SK-N-SH (cell line): ENCODE measurements at regions not wholly inside any gene's neighbourhood (a gene's known extent, or its start where the extent isn't known, plus 50 kb on each side); places are given as distances from the start of the nearest gene placed in this dataset.

ENCODE experiments used
- CTCF ChIA-PET: fragments of 300-600, 350-600 bp; formaldehyde crosslinking; extraction: SDS; loops from one replicate; lab custom pipeline; 2021; lab: Yijun Ruan, JAX
- POLR2A ChIA-PET: fragments of 350-600 bp; sonication (Branson Sonifier 250); formaldehyde crosslinking; extraction: SDS; loops from one replicate; lab custom pipeline; 2020; ENCODE audit warnings: antibody characterized with exemption, inconsistent platforms; lab: Yijun Ruan, JAX
- DNase-seq: peaks from one replicate; pipeline ENCODE4 v3.0.0; 2012
- H2AFZ ChIP-seq: fragments of 200-600 bp; sonication (generic); 2 replicates; pipeline ENCODE4 v1.8.1; 2016; ENCODE audit warnings: antibody characterized with exemption, mild to moderate bottlenecking, low read depth
- H3F3A ChIP-seq: fragments of 200-600 bp; sonication (generic); replicated peaks from 2 replicates; pipeline ENCODE3; 2016; ENCODE audit warnings: antibody characterized with exemption, mild to moderate bottlenecking; ENCODE audit not compliant: insufficient read depth
- H3K27ac ChIP-seq, 2 experiments: fragments of 200-500 bp in 1 of 2; fragments of 200-600 bp in 1 of 2; sonication (Bioruptor generic) in 1 of 2; sonication (generic), shearing (Covaris generic) in 1 of 2; 2 replicates each; pipeline versions ENCODE4 v1.5.1 to v1.6.1; 2014 to 2016; ENCODE audit warnings: low read depth in 2 of 2, inconsistent platforms in 1 of 2, low read length in 1 of 2, mild to moderate bottlenecking in 1 of 2, mixed read lengths in 1 of 2
- H3K27me3 ChIP-seq: fragments of 200-600 bp; sonication (generic), shearing (Covaris generic); 2 replicates; pipeline ENCODE4 v1.6.1; 2016; ENCODE audit warnings: mixed run types; ENCODE audit not compliant: insufficient read depth
- H3K36me3 ChIP-seq, 2 experiments: fragments of 200-500 bp in 1 of 2; fragments of 200-600 bp in 1 of 2; sonication (Bioruptor generic) in 1 of 2; sonication (generic) in 1 of 2; replicated peaks in 1 of 2; 2 replicates each; pipeline versions ENCODE3 to v1.5.1; 2014 to 2016; ENCODE audit warnings: low read length in 1 of 2, mild to moderate bottlenecking in 1 of 2; ENCODE audit not compliant: insufficient read depth in 2 of 2, control insufficient read depth in 1 of 2
- H3K4me1 ChIP-seq, 2 experiments: fragments of 200-500 bp in 1 of 2; fragments of 200-600 bp in 1 of 2; sonication (Bioruptor generic) in 1 of 2; sonication (generic), shearing (Covaris generic) in 1 of 2; 2 replicates each; pipeline versions ENCODE4 v1.5.1 to v1.6.1; 2014 to 2016; ENCODE audit warnings: low read depth in 1 of 2, low read length in 1 of 2, mixed run types in 1 of 2; ENCODE audit not compliant: insufficient read depth in 2 of 2, control insufficient read depth in 1 of 2
- H3K4me2 ChIP-seq: fragments of 200-600 bp; sonication (generic), shearing (Covaris generic); 2 replicates; pipeline ENCODE4 v1.6.1; 2017; ENCODE audit warnings: mixed run types
- H3K4me3 ChIP-seq, 2 experiments: fragments of 200-500 bp in 1 of 2; fragments of 200-600 bp in 1 of 2; sonication (Bioruptor generic) in 1 of 2; sonication (generic), shearing (Covaris generic) in 1 of 2; 2 replicates each; pipeline versions ENCODE4 v1.5.1 to v1.8.1; 2014 to 2016; ENCODE audit warnings: low read depth in 2 of 2, inconsistent platforms in 1 of 2, low read length in 1 of 2, mild to moderate bottlenecking in 1 of 2, mixed read lengths in 1 of 2, moderate library complexity in 1 of 2
- H3K79me2 ChIP-seq: fragments of 200-600 bp; sonication (generic); 2 replicates; pipeline ENCODE4 v1.8.1; 2017; ENCODE audit warnings: mild to moderate bottlenecking; ENCODE audit not compliant: insufficient read depth
- H3K9ac ChIP-seq: fragments of 200-600 bp; sonication (generic); 2 replicates; pipeline ENCODE4 v1.6.1; 2017; ENCODE audit warnings: mixed run types
- H3K9me2 ChIP-seq: fragments of 200-600 bp; sonication (generic); 2 replicates; pipeline ENCODE4 v1.6.1; 2017; ENCODE audit warnings: mixed run types
- H3K9me3 ChIP-seq: fragments of 200-600 bp; sonication (generic); 2 replicates; pipeline ENCODE4 v1.6.1; 2017; ENCODE audit warnings: mixed run types, mild to moderate bottlenecking, moderate library complexity
- H4K20me1 ChIP-seq: fragments of 200-600 bp; sonication (generic); 2 replicates; pipeline ENCODE4 v1.6.1; 2017; ENCODE audit warnings: mild to moderate bottlenecking, mixed run types; ENCODE audit not compliant: insufficient read depth
- ELF1 ChIP-seq: IDR thresholded peaks from 2 replicates; pipeline ENCODE4 v1.4.0; 2012
- EP300 ChIP-seq, 2 experiments: IDR thresholded peaks; 2 replicates each; pipeline versions ENCODE4 v1.4.0 to v1.6.1; 2012; ENCODE audit warnings: borderline replicate concordance in 1 of 2, low read depth in 1 of 2, low read length in 1 of 2
- FOSL2 ChIP-seq: IDR thresholded peaks from 2 replicates; pipeline ENCODE4 v1.4.0; 2012; ENCODE audit warnings: low read depth, mild to moderate bottlenecking, moderate library complexity, borderline replicate concordance
- FOXM1 ChIP-seq: IDR thresholded peaks from 2 replicates; pipeline ENCODE4 v1.4.0; 2012; ENCODE audit warnings: low read depth, mild to moderate bottlenecking
- IRF3 ChIP-seq: fragments of 150-350 bp; IDR thresholded peaks from 2 replicates; pipeline ENCODE4 v1.6.1; 2016; ENCODE audit warnings: mild to moderate bottlenecking, low read depth, low read length
- JUND ChIP-seq: IDR thresholded peaks from 2 replicates; pipeline ENCODE4 v1.4.0; 2012
- MAX ChIP-seq: IDR thresholded peaks from 2 replicates; pipeline ENCODE4 v1.4.0; 2012; ENCODE audit warnings: low read depth
- MXI1 ChIP-seq: IDR thresholded peaks from 2 replicates; pipeline ENCODE4 v1.6.1; 2012; ENCODE audit warnings: mild to moderate bottlenecking, low read depth, low read length, improper control_type of control experiment
- NRF1 ChIP-seq: IDR thresholded peaks from 2 replicates; pipeline ENCODE4 v1.6.1; 2012; ENCODE audit warnings: low read depth, mild to moderate bottlenecking, low read length
- PBX3 ChIP-seq: IDR thresholded peaks from 2 replicates; pipeline ENCODE4; 2012
- POLR2AphosphoS5 ChIP-seq: IDR thresholded peaks from 2 replicates; pipeline ENCODE4 v1.6.1; 2012; ENCODE audit warnings: low read depth, low read length
- RAD21 ChIP-seq: IDR thresholded peaks from 2 replicates; pipeline ENCODE4 v1.6.1; 2012; ENCODE audit warnings: mild to moderate bottlenecking, low read length
- RFX5 ChIP-seq: IDR thresholded peaks from 2 replicates; pipeline ENCODE4 v1.6.1; 2012; ENCODE audit warnings: mild to moderate bottlenecking, improper control_type of control experiment, low read length
- SMC3 ChIP-seq: IDR thresholded peaks from 2 replicates; pipeline ENCODE4 v1.6.1; 2012; ENCODE audit warnings: low read depth, low read length, improper control_type of control experiment
- TAF1 ChIP-seq: IDR thresholded peaks from 2 replicates; pipeline ENCODE4 v1.6.1; 2012; ENCODE audit warnings: low read depth, mild to moderate bottlenecking, low read length, moderate library complexity, borderline replicate concordance
- TCF12 ChIP-seq: IDR thresholded peaks from 2 replicates; pipeline ENCODE4 v1.4.0; 2012
- TEAD4 ChIP-seq: IDR thresholded peaks from 2 replicates; pipeline ENCODE4 v1.4.0; 2012; ENCODE audit warnings: mild to moderate bottlenecking, borderline replicate concordance; ENCODE audit not compliant: insufficient read depth
- USF1 ChIP-seq: IDR thresholded peaks from 2 replicates; pipeline ENCODE4 v1.4.0; 2012; ENCODE audit warnings: low read depth, borderline replicate concordance
- YY1 ChIP-seq: IDR thresholded peaks from 2 replicates; pipeline ENCODE4 v1.4.0; 2012; ENCODE audit warnings: low read depth, mild to moderate bottlenecking
- WGBS: methylation state at CpG from one replicate; pipeline ENCODE4 v1.1.6; 2017; ENCODE audit warnings: low lambda C conversion rate; 5-methylcytosine and 5-hydroxymethylcytosine counted together

- no peaks in the 10 kb centered on the region for H3F3A ChIP-seq
- H3K27ac ChIP-seq, result no peak overlapping the region
- no peak overlapping the region for H3K4me3 ChIP-seq
- DNase-seq, result no peak
- H3K36me3 ChIP-seq, result no peaks in the 10 kb centered on the region
- H4K20me1 ChIP-seq, result no peaks in the 10 kb centered on the region
- no peak overlapping the region for H3K9ac ChIP-seq
- no peaks in the 10 kb centered on the region for H3K79me2 ChIP-seq
- H3K4me2 ChIP-seq, result no peak overlapping the region
- H3K9me3 ChIP-seq, result 0 out of 2 replicates have a peak, but pooled peaks cover 6% of the 10 kb centered on the region
- ChIA-PET CTCF (interaction anchor here (0.9 kb wide), 1 partner anchor 57 kb away, joined by 3 read pairs; no protein-coding TSS in a partner anchor), POLR2A (no interaction called here)
- no peaks in the 10 kb centered on the region for H3K27me3 ChIP-seq
- H3K4me1 ChIP-seq, result no peaks in the 10 kb centered on the region; a peak in 2 of 4 replicates
- no peak for TF ChIP-seq SMC3
- H2AFZ ChIP-seq, result no peak overlapping the region
- no peaks in the 10 kb centered on the region for H3K9me2 ChIP-seq
- WGBS, result 25% methylated on average over 2 of the region's 2 CpGs
These were observed 457.6 kb upstream of the SOX11 start for GRCh38 chr2:5234563-5234962.

GRCh38 chr2:5235701-5236100 lies 456.5 kb upstream of the SOX11 start:
- no peaks in the 10 kb centered on the region for H3F3A ChIP-seq
- WGBS, result 76% methylated on average over 8 of the region's 9 CpGs
- H3K9me2 ChIP-seq, result no peaks in the 10 kb centered on the region
- no peaks in the 10 kb centered on the region for H3K79me2 ChIP-seq
- TF ChIP-seq FOSL2, result no peak
- no peak for TF ChIP-seq RFX5
- TF ChIP-seq USF1, result no peak
- TF ChIP-seq TAF1, result no peak
- TF ChIP-seq JUND, result no peak
- no peak for TF ChIP-seq NRF1
- TF ChIP-seq RAD21, result no peak
- TF ChIP-seq EP300 (IDR thresholded peaks at IDR 0.05; ENCODE audit: borderline replicate concordance in 1 of 2, low read depth in 1 of 2, low read length in 1 of 2), result no peak
- TF ChIP-seq YY1, result no peak
- no peak for TF ChIP-seq ELF1
- ChIA-PET POLR2A (no interaction called here), CTCF (interaction anchor here (0.9 kb wide), 1 partner anchor 55 kb away, joined by 3 read pairs; no protein-coding TSS in a partner anchor)
- H3K4me2 ChIP-seq, result no peak overlapping the region
- H3K4me1 ChIP-seq, result no peaks in the 10 kb centered on the region; a peak in 1 of 4 replicates
- no peak for DNase-seq
- H3K9ac ChIP-seq, result no peak overlapping the region
- H4K20me1 ChIP-seq, result no peaks in the 10 kb centered on the region
- no peaks in the 10 kb centered on the region for H3K36me3 ChIP-seq
- H3K4me3 ChIP-seq, result no peak overlapping the region
- 0 out of 2 replicates have a peak, but pooled peaks cover 6% of the 10 kb centered on the region for H3K9me3 ChIP-seq
- H2AFZ ChIP-seq, result no peak overlapping the region
- H3K27ac ChIP-seq, result no peak overlapping the region
- no peaks in the 10 kb centered on the region for H3K27me3 ChIP-seq

- H3F3A ChIP-seq, result no peaks in the 10 kb centered on the region
- no peaks in the 10 kb centered on the region for H3K9me2 ChIP-seq
- 31% methylated on average over 4 of the region's 4 CpGs for WGBS
- ChIA-PET CTCF (interaction anchor here (0.6 kb wide), 1 partner anchor 301 kb away, joined by 3 read pairs; no protein-coding TSS in a partner anchor), POLR2A (no interaction called here)
- no peaks in the 10 kb centered on the region for H3K79me2 ChIP-seq
- H3K9me3 ChIP-seq, result peaks cover 6% of the 10 kb centered on the region; the same call in 1 of the 2 replicates
- no peak overlapping the region for H3K4me2 ChIP-seq
- H2AFZ ChIP-seq, result no peak overlapping the region
- H3K36me3 ChIP-seq, result no peaks in the 10 kb centered on the region
- H3K9ac ChIP-seq, result no peak overlapping the region
- no peaks in the 10 kb centered on the region for H3K27me3 ChIP-seq
- DNase-seq, result no peak
- H3K4me1 ChIP-seq, result no peaks in the 10 kb centered on the region; a peak in 1 of 4 replicates
- H3K27ac ChIP-seq, result no peak overlapping the region
- no peak overlapping the region for H3K4me3 ChIP-seq
- no peaks in the 10 kb centered on the region for H4K20me1 ChIP-seq
- TF ChIP-seq PBX3, result no peak
- TF ChIP-seq YY1, result no peak
- TF ChIP-seq NRF1, result no peak
- no peak for TF ChIP-seq SMC3
- TF ChIP-seq RAD21, result no peak
- TF ChIP-seq TEAD4, result no peak
- TF ChIP-seq FOXM1, result no peak
- TF ChIP-seq TCF12, result no peak
- TF ChIP-seq POLR2AphosphoS5, result no peak
- no peak for TF ChIP-seq MAX
- TF ChIP-seq JUND, result no peak
- no peak for TF ChIP-seq USF1
- no peak for TF ChIP-seq IRF3
- no peak for TF ChIP-seq MXI1
- no peak for TF ChIP-seq ELF1
- no peak for TF ChIP-seq FOSL2
- TF ChIP-seq RFX5, result no peak
These were observed 455.9 kb upstream of the SOX11 start for GRCh38 chr2:5236249-5236648.
